ENCODE measurements at regions not wholly inside any gene's neighbourhood (a gene's known extent, or its start where the extent isn't known, plus 50 kb on each side); places are given as distances from the start of the nearest gene placed in this dataset.
"Not testable (repeated sequence)": the region's sequence is repeated elsewhere in the genome, so short reads cannot be mapped to it uniquely, and the experiment has no call there.

DNA sequence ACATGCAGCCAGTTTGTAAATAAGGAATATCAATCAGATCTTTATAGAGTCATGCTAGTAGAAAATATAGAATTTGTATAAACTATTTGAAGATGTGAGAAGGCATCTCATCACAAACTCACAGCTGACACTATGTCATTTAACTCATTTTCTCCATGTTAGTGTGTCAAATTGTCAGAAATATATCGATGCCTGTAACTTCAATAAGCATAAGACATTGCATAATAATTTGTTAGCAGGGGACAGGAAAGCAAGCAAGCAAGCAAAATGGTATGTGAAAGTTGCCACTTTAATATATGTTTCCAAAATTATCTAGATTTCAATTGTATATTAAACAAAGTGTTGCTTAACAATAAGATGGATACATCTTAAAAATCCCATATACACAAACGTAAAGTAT is 571.0 kb downstream of the ARL4A start:
- Histone ChIP-seq H3K36me3 (ENCODE audit: insufficient read depth, insufficient read length, low read length) (no peaks in the 10 kb centered on the region), H3K27me3 (ENCODE audit: insufficient read depth, insufficient read length) (no peaks in the 10 kb centered on the region), H3K4me1 (ENCODE audit: insufficient read depth, insufficient read length) (no peaks in the 10 kb centered on the region), H3K9ac (ENCODE audit: insufficient read length, low read depth) (no peak overlapping the region), H3K9me3 (ENCODE audit: insufficient read depth, low read length) (no peaks in the 10 kb centered on the region), H3K4me3 (ENCODE audit: insufficient read length, low read depth) (no peak overlapping the region)
- TF ChIP-seq YY1 (IDR thresholded peaks at IDR 0.05; ENCODE audit: insufficient read depth, insufficient read length) (no peak), SUZ12 (IDR thresholded peaks at IDR 0.05; ENCODE audit: extremely low read depth, insufficient read depth, insufficient read length) (no peak), ZNF274 (IDR thresholded peaks at IDR 0.05; ENCODE audit: low read depth, low read length) (no peak)
- no peak for DNase-seq (ENCODE audit: low read depth, low spot score)

DNA sequence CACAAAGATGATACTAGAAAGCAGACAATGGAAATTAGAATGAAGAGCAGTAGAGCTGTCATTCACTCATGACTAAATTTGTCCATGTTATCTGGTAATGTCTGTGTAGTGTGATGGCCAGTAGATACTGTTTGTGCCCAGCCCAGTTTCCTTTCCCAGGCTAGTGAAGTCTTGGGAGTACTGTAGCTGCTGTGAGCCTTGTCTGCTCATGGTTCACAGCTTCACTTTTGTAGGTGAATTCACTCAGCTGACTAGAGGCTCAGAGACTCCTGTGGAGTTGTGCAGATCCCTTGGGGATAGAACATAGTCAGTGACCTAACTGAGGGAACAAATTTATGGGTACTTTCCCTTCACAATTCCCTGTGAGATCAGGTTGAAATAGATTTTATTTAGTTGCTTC is 572.5 kb downstream of the ARL4A start:
- Histone ChIP-seq H3K9me3 (ENCODE audit: insufficient read depth, low read length) (no peaks in the 10 kb centered on the region), H3K27me3 (ENCODE audit: insufficient read depth, insufficient read length) (no peaks in the 10 kb centered on the region), H3K4me3 (ENCODE audit: insufficient read length, low read depth) (no peak overlapping the region), H3K9ac (ENCODE audit: insufficient read length, low read depth) (no peak overlapping the region), H3K36me3 (ENCODE audit: insufficient read depth, insufficient read length, low read length) (no peaks in the 10 kb centered on the region), H3K4me1 (ENCODE audit: insufficient read depth, insufficient read length) (no peaks in the 10 kb centered on the region)
- TF ChIP-seq ZNF274 (IDR thresholded peaks at IDR 0.05; ENCODE audit: low read depth, low read length) (no peak), SUZ12 (IDR thresholded peaks at IDR 0.05; ENCODE audit: extremely low read depth, insufficient read depth, insufficient read length) (no peak), YY1 (IDR thresholded peaks at IDR 0.05; ENCODE audit: insufficient read depth, insufficient read length) (no peak)
- no peak for DNase-seq (ENCODE audit: low read depth, low spot score)

DNA sequence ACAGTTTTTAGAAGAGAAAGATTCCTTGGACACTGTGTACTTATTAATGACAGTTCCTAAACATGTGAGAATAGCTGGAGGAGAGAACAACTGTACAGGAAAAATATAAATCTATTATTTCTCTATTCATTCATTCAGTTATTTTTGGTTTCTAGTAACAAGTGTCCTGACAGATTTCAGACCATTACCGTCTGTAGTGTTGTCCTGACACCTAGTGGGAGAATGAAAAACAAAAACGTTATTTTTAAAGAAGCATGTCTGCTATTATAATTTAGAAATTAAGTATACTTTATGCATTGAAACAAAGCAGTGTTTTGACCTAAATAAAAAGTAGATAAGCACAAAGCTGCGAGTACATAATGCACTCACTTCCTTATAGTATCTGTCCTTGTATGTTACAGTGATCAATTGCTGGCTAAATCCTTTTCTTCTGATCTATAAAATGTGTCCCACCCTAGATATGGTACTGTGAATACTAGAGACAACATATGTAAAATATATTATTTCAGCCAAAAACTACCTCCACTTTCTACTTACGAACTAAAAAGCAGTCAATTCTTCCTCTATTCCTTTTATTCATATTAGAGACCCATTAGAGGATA is 575.6 kb downstream of the ARL4A start:
- Histone ChIP-seq H3K27me3 (ENCODE audit: insufficient read depth, insufficient read length) (no peaks in the 10 kb centered on the region), H3K36me3 (ENCODE audit: insufficient read depth, insufficient read length, low read length) (no peaks in the 10 kb centered on the region), H3K9ac (ENCODE audit: insufficient read length, low read depth) (no peak overlapping the region), H3K4me3 (ENCODE audit: insufficient read length, low read depth) (no peak overlapping the region), H3K4me1 (ENCODE audit: insufficient read depth, insufficient read length) (no peaks in the 10 kb centered on the region), H3K9me3 (ENCODE audit: insufficient read depth, low read length) (no peaks in the 10 kb centered on the region)
- peak; percentile 33 for DNase-seq (ENCODE audit: low read depth, low spot score)
- TF ChIP-seq SUZ12 (IDR thresholded peaks at IDR 0.05; ENCODE audit: extremely low read depth, insufficient read depth, insufficient read length) (no peak), ZNF274 (IDR thresholded peaks at IDR 0.05; ENCODE audit: low read depth, low read length) (no peak), YY1 (IDR thresholded peaks at IDR 0.05; ENCODE audit: insufficient read depth, insufficient read length) (no peak)

DNA sequence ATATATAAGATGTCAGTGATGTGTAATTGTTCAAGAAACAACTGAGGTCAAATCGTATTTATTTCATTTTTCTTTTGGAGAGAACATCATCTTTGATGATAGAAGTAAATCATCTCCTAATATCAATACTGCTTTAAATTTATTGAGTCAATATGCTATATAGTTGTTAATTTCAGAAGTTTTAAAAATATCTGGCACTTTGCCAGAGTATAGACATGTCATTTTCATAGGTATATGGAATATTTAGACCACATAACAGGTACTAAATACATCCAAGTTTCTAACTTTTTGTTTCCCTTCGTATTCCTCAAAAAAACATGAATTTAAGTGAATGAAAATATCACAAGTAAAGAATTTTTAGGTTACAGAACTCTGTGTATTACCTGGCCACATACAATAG is 577.8 kb downstream of the ARL4A start:
- no peak for TF ChIP-seq YY1 (IDR thresholded peaks at IDR 0.05; ENCODE audit: insufficient read depth, insufficient read length)
- no peak for TF ChIP-seq ZNF274 (IDR thresholded peaks at IDR 0.05; ENCODE audit: low read depth, low read length)
- TF ChIP-seq SUZ12 (IDR thresholded peaks at IDR 0.05; ENCODE audit: extremely low read depth, insufficient read depth, insufficient read length): no peak
- no peaks in the 10 kb centered on the region for H3K36me3 ChIP-seq (ENCODE audit: insufficient read depth, insufficient read length, low read length)
- DNase-seq (ENCODE audit: low read depth, low spot score): no peak
- no peaks in the 10 kb centered on the region for H3K4me1 ChIP-seq (ENCODE audit: insufficient read depth, insufficient read length)
- H3K27me3 ChIP-seq (ENCODE audit: insufficient read depth, insufficient read length): no peaks in the 10 kb centered on the region
- no peaks in the 10 kb centered on the region for H3K9me3 ChIP-seq (ENCODE audit: insufficient read depth, low read length)
- no peak overlapping the region for H3K9ac ChIP-seq (ENCODE audit: insufficient read length, low read depth)
- no peak overlapping the region for H3K4me3 ChIP-seq (ENCODE audit: insufficient read length, low read depth)

DNA sequence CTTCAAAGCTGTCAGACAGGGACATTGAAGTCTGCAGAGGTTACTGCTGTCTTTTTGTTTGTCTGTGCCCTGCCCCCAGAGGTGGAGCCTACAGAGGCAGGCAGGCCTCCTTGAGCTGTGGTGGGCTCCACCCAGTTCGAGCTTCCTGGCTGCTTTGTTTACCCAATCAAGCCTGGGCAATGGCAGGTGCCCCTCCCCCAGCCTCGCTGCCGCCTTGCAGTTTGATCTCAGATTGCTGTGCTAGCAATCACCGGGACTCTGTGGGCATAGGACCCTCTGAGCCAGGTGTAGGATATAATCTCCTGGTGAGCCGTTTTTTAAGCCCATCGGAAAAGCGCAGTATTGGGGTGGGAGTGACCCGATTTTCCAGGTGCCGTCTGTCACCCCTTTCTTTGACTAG is 586.8 kb downstream of the ARL4A start:
- not testable (repeated sequence) for H3K27me3 ChIP-seq (ENCODE audit: insufficient read depth, insufficient read length); H3K9ac ChIP-seq (ENCODE audit: insufficient read length, low read depth); DNase-seq (ENCODE audit: low read depth, low spot score); H3K4me3 ChIP-seq (ENCODE audit: insufficient read length, low read depth); H3K36me3 ChIP-seq (ENCODE audit: insufficient read depth, insufficient read length, low read length); H3K4me1 ChIP-seq (ENCODE audit: insufficient read depth, insufficient read length)
- peaks cover 11% of the 10 kb centered on the region; the same call in 1 of the 2 replicates for H3K9me3 ChIP-seq (ENCODE audit: insufficient read depth, low read length)

DNA sequence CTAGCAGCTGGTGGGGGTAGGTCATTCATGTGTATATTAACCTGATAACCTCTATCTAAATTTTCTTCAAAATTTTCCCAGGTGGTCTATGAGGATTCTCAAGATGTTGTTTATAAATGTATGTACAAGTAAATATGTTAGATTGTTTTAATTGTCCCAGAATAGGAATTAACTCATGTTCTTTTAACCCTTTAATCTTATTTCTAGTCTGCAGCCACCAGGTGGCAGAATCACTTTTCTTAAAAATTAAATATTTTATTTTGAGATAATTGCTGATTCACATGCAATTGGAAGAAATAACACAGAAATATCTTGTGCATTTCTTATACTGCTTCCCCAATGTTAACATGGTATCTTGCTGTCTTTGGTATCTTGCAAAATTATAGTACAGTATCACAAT is 589.5 kb downstream of the ARL4A start:
- Histone ChIP-seq H3K4me3 (ENCODE audit: insufficient read length, low read depth) (no peak overlapping the region), H3K9ac (ENCODE audit: insufficient read length, low read depth) (no peak overlapping the region), H3K4me1 (ENCODE audit: insufficient read depth, insufficient read length) (no peaks in the 10 kb centered on the region), H3K36me3 (ENCODE audit: insufficient read depth, insufficient read length, low read length) (no peaks in the 10 kb centered on the region), H3K9me3 (ENCODE audit: insufficient read depth, low read length) (peaks cover 11% of the 10 kb centered on the region; the same call in 1 of the 2 replicates), H3K27me3 (ENCODE audit: insufficient read depth, insufficient read length) (no peaks in the 10 kb centered on the region)
- no peak for DNase-seq (ENCODE audit: low read depth, low spot score)
- no peak for TF ChIP-seq YY1 (IDR thresholded peaks at IDR 0.05; ENCODE audit: insufficient read depth, insufficient read length)
- TF ChIP-seq ZNF274 (IDR thresholded peaks at IDR 0.05; ENCODE audit: low read depth, low read length): no peak
- TF ChIP-seq SUZ12 (IDR thresholded peaks at IDR 0.05; ENCODE audit: extremely low read depth, insufficient read depth, insufficient read length): no peak

DNA sequence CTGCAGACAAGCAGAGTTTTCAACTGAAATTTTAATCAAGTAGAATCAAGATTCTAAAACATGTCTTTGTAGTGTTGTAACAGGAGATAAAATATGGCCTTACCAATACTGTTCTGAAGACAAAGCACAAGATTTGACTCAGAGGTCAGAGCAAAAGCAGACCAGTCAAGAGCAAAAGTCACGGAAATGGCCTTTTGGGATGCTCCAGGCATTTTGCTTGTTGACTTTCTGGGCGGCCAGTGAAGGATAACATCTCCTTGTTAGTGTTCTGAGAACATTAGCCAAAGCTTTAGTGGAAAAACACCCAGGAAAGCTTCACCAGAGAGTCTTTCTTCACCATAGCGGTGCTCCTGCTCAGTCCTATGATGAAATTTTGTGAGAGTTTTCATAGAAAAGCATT is 590.6 kb downstream of the ARL4A start:
- no peak overlapping the region for H3K9ac ChIP-seq (ENCODE audit: insufficient read length, low read depth)
- no peaks in the 10 kb centered on the region for H3K36me3 ChIP-seq (ENCODE audit: insufficient read depth, insufficient read length, low read length)
- TF ChIP-seq ZNF274 (IDR thresholded peaks at IDR 0.05; ENCODE audit: low read depth, low read length): no peak
- no peak for TF ChIP-seq YY1 (IDR thresholded peaks at IDR 0.05; ENCODE audit: insufficient read depth, insufficient read length)
- no peak for TF ChIP-seq SUZ12 (IDR thresholded peaks at IDR 0.05; ENCODE audit: extremely low read depth, insufficient read depth, insufficient read length)
- H3K9me3 ChIP-seq (ENCODE audit: insufficient read depth, low read length): peaks cover 11% of the 10 kb centered on the region; the same call in 1 of the 2 replicates
- H3K4me1 ChIP-seq (ENCODE audit: insufficient read depth, insufficient read length): no peaks in the 10 kb centered on the region
- no peaks in the 10 kb centered on the region for H3K27me3 ChIP-seq (ENCODE audit: insufficient read depth, insufficient read length)
- H3K4me3 ChIP-seq (ENCODE audit: insufficient read length, low read depth): no peak overlapping the region
- DNase-seq (ENCODE audit: low read depth, low spot score): no peak
